Mucosa of descending colon (tissue), 3 donors: ENCODE measurements at regions not wholly inside any gene's neighbourhood (a gene's known extent, or its start where the extent isn't known, plus 50 kb on each side); places are given as distances from the start of the nearest gene placed in this dataset.
"Not testable (repeated sequence)": the region's sequence is repeated elsewhere in the genome, so short reads cannot be mapped to it uniquely, and the experiment has no call there.

Experiments used
- ATAC-seq: fragments of 200-7000 bp; cut with Tn5 transposase; one replicate; pipeline ENCODE4 v1.9.1; 2020; ENCODE audit warnings: mild to moderate bottlenecking, moderate library complexity
- DNase-seq, 3 donors: peaks; one replicate each; pipeline ENCODE4 v3.0.0-alpha.2; 2020
- H3K36me3 ChIP-seq: fragments of 200-600 bp; one replicate; pipeline ENCODE4 v1.8.0; 2021; ENCODE audit warnings: low read depth, mild to moderate bottlenecking
- H3K4me1 ChIP-seq: fragments of 200-600 bp; one replicate; pipeline ENCODE4 v1.8.0; 2021; ENCODE audit warnings: low read depth, mild to moderate bottlenecking
- H3K4me3 ChIP-seq: fragments of 200-600 bp; one replicate; pipeline ENCODE4 v1.8.0; 2021; ENCODE audit warnings: mild to moderate bottlenecking
- H3K9me3 ChIP-seq: fragments of 200-600 bp; one replicate; pipeline ENCODE4 v1.8.0; 2021; ENCODE audit warnings: mild to moderate bottlenecking
- intact Hi-C, 2 donors: fragments of 100-400 bp; cut with DNase I in 1 of 2; cut with micrococcal nuclease in 1 of 2; formaldehyde crosslinking; loops; one replicate each; pipeline versions ENCODE4 v1.11.0 to v1.11.1; 2022; cut with DNase I, micrococcal nuclease
- TF ChIP-seq, protein P1 (sequence below): fragments of 200-600 bp; IDR thresholded peaks from one replicate; pipeline ENCODE4 v1.8.0; 2022; ENCODE audit warnings: antibody characterized with exemption, mild to moderate bottlenecking
- donor health status: DM: no; HTN: no; CAD: no; lungs with moderate emphysema.
- donor health status: DM: no; HTN: no; CAD: no.
- donor health status: DM: no; HTN: yes; CAD: no.

DNA sequence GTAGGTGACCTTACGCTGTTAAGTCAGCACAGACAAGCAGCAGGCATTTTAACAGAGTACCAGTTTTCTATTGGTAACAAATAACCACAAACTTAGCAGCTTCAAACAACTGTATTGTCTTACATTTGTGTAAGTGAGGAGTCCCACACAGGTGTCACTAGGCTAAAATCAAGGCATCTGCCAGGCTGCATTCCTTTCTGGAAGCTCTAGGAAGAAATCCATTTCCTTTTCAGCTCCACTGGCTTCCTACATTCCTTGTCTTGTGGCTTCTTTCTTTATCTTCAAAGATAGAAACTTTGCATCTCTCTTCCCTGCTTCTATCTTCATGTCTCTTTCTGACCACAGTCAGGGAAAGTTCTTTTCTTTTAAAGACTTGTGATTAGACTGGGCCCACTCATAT is 139.9 kb downstream of the TMEM144 start:
- ATAC-seq = no peak
- intact Hi-C loops = no loop called here
- Histone ChIP-seq H3K4me1 (no peaks in the 10 kb centered on the region), H3K9me3 (no peaks in the 10 kb centered on the region), H3K36me3 (no peaks in the 10 kb centered on the region), H3K4me3 (no peak overlapping the region)
- no peak for DNase-seq
- TF ChIP-seq, protein P1, sequence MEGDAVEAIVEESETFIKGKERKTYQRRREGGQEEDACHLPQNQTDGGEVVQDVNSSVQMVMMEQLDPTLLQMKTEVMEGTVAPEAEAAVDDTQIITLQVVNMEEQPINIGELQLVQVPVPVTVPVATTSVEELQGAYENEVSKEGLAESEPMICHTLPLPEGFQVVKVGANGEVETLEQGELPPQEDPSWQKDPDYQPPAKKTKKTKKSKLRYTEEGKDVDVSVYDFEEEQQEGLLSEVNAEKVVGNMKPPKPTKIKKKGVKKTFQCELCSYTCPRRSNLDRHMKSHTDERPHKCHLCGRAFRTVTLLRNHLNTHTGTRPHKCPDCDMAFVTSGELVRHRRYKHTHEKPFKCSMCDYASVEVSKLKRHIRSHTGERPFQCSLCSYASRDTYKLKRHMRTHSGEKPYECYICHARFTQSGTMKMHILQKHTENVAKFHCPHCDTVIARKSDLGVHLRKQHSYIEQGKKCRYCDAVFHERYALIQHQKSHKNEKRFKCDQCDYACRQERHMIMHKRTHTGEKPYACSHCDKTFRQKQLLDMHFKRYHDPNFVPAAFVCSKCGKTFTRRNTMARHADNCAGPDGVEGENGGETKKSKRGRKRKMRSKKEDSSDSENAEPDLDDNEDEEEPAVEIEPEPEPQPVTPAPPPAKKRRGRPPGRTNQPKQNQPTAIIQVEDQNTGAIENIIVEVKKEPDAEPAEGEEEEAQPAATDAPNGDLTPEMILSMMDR = no peak

DNA sequence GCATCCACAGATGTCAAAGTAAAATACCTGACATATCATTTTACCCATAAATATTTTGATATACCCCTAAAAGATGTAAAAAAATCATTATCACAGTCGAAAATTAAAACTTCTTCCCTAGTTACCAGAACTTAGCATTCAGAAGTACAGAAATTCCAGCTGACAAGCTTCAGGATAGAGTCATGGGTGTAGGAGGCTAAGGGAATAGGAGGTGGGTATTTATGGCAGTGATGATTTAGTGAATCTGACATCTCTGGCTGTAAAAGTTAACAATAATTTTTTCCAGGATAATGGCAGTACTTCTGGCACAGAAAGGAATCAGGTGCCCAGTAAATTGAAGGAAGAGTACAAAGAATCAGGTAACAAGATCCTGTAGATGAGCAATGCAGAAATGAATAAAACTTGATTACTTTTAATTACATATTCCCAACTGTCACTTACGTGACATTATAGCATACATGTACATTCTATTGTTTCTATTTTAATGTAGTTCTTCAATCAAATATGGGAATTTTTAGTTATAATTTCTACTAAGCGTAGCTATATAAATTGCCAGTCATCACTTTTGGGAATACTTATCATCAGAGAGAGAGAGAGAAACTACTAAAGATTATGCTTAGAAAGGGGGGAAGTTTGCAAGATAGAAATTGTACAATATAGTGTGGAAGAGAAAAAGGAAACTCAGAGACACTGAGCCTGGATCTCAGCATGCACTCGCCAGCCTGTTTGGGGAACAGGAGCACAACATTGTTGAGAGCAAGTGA is 143.4 kb downstream of the TMEM144 start:
- H3K36me3 ChIP-seq = no peaks in the 10 kb centered on the region
- DNase-seq = no peak
- no peak for ATAC-seq
- TF ChIP-seq, protein P1 = no peak
- intact Hi-C loops = no loop called here
- H3K4me1 ChIP-seq = no peaks in the 10 kb centered on the region
- no peak overlapping the region for H3K4me3 ChIP-seq
- peaks cover under 1% of the 10 kb centered on the region for H3K9me3 ChIP-seq

DNA sequence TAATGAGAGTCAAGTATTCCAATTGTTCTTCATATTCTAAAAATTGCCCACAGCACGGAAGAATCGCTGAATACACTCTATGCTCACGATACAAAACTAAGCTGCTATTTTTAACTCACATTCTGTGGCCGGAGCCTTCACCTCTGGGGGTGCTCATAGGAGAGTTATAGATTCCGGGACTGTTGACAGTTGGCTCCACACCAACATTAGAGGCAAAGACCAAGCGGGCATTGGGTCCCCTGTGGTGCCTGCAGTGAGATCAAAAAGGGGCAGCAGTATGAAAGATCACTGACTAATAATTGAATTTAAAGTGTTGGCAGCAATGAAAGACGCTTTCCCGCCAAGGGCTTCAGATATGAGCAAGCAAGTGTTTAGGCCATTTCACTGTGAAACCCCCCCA is 146.0 kb downstream of the TMEM144 start:
- TF ChIP-seq, protein P1 = no peak
- ATAC-seq (no peak), DNase-seq (no peak)
- H3K9me3 ChIP-seq = peaks cover 4% of the 10 kb centered on the region
- no peaks in the 10 kb centered on the region for H3K36me3 ChIP-seq
- no peak overlapping the region for H3K4me3 ChIP-seq
- intact Hi-C loops = no loop called here
- no peaks in the 10 kb centered on the region for H3K4me1 ChIP-seq

DNA sequence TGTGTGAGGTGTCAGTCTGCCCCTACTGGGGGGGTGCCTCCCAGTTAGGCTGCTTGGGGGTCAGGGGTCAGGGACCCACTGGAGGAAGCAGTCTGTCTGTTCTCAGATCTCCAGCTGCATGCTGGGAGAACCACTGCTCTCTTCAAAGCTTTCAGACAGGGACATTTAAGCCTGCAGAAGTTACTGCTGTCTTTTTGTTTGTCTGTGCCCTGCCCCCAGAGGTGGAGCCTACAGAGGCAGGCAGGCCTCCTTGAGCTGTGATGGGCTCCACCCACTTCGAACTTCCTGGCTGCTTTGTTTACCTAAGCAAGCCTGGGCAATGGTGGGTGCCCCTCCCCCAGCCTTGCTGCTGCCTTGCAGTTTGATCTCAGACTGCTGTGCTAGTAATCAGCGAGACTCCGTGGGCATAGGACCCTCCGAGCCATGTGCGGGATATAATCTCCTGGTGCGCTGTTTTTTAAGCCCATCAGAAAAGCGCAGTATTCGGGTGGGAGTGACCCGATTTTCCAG is 153.7 kb upstream of the RXFP1 start:
- intact Hi-C loops, H3K4me3 ChIP-seq, DNase-seq, H3K9me3 ChIP-seq, ATAC-seq, H3K4me1 ChIP-seq, H3K36me3 ChIP-seq: not testable (repeated sequence)

DNA sequence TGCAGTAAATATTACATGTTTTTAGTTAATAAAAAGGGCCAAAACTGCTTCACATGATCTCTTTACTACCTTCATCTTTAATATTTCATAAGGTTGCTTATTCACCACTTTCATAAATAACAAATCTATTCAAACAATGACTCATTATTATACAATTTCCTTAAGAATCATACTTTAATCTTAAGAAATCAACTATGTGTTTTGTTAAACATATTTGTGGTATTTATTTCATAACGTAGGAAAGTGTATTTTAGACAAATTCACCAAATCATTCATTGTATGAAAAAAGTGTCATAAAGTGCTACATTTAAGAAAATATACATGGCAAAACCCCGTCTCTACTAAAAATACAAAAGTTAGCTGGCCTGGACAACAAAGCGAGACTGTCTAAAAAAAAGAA is 150.5 kb upstream of the RXFP1 start:
- Histone ChIP-seq H3K36me3 (no peaks in the 10 kb centered on the region), H3K4me1 (no peaks in the 10 kb centered on the region), H3K9me3 (no peaks in the 10 kb centered on the region), H3K4me3 (no peak overlapping the region)
- ATAC-seq (no peak), DNase-seq (no peak)
- intact Hi-C loops = no loop called here
- TF ChIP-seq, protein P1 = no peak

DNA sequence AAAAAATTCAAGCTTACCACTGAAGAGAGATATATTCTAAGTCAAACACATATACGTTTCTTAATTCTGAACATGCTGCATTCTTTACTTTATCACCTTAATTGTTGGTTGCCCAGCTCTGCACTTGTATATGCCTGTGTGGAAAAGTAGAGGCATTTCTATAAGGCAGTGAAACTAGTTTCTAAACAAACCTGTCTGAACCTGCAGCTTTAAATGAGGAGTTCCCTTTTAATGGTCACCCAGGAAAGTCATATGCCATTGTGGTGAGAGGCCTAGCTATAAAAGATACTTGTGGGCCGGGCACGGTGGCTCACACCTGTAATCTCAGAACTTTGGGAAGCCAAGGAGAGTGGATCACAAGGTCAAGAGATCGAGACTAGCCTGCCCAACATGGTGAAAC is 147.4 kb upstream of the RXFP1 start:
- Histone ChIP-seq H3K36me3 (no peaks in the 10 kb centered on the region), H3K4me3 (no peak overlapping the region), H3K9me3 (no peaks in the 10 kb centered on the region), H3K4me1 (no peaks in the 10 kb centered on the region)
- DNase-seq (no peak), ATAC-seq (no peak)
- TF ChIP-seq, protein P1 = no peak
- intact Hi-C loops = no loop called here
